HG03108 (cell line): ENCODE measurements at regions not wholly inside any gene's neighbourhood (a gene's known extent, or its start where the extent isn't known, plus 50 kb on each side); places are given as distances from the start of the nearest gene placed in this dataset.

ENCODE experiments used
- ATAC-seq: cut with Tn5 transposase; IDR thresholded peaks from one replicate; pipeline ENCODE4 v1.9.1; 2021; ENCODE audit warnings: moderate library complexity; ENCODE audit not compliant: unreplicated experiment

DNA sequence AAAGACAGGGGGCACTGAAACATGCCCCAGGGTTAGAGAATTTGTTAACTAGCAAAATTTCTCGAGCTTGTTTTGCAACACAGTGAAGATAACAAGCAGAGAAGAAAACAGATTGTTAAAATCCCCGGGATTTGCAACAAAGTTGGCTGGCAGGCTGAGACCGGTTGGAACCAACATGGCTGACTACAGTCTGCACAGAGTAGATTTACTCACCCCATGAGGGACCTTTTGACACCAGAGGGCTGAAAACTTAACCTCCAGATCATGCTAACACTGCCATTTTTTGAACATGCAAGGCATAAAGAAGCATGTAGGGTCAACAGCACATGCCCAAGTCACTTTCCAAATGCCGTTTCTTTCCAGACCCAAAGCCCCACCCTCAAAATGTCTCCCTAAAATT is 95.2 kb upstream of the TMEM26 start:
- ATAC-seq = no peak

DNA sequence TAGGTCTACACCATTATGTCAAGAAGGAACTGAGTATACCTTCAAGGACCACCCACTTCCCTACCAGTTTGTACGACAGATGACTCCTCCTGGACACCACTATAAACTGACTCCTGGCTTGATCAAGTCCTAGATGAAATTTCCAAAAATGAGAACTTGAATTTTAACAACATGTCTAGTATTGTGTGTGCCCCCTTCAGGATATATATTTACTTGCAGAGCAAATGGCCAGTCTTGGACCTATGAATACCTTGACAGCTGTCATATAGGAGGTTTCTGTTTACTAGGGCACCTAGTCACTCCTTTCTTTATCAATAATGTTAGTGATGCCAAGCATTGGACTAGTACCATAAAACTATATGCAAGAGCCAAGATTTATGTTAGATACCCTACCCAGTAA is 94.1 kb upstream of the TMEM26 start:
- no peak for ATAC-seq

DNA sequence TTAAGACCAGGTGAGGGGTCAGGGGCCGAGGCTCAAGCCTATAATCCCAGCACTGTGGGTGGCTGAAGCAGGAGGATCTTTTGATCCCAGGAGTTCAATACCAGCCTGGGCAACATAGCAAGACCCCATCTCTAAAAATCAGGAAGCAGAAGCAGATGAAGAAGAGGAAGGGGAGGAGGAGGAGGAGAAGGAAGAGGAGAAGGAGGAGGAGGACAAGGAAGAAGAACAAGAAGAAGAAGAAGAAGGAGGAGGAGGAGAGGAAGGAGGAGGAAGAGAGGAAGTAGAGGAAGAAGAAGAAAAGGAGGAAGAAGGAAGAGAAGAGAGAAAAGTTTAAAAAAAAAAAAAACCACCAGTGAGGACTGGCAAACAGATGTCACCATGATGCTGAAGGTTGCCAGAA is 92.0 kb upstream of the TMEM26 start:
- ATAC-seq = no peak

DNA sequence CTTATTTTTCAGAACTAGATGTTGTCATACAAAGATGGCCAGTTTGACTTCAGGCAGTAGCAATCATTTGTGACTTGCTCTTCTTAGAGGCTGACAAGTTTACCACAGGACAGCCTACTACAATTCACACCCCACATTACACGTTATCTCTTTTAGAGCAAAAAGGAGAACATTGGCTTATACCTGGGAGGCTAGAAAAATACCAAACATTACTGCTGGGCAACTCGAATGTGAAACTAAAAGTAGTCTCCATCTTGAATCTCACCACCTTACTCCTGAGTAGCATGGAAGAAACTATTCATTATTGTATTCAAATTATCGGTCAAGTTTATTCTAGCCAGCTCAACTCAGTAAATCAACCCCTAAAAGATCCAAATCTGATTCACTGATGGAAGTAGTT is 90.7 kb upstream of the TMEM26 start:
- no peak for ATAC-seq

DNA sequence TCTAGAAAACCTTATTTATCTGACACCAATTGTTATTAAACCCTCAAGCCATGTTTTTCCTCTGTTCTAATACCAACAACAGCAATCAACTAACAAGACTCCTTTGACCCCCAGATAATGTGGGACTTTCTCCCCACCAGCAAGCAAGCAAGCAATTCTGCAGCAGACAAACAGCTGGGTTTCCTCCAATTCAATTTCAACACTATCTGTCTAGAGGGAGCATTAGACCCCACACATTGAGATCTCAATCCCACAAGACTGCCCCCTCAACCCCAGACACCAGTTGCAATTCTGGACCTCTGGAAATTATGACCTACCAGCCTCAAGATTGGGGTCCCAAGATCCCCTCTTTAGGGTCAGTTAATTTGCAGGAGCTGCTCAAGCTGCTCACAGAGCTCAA is 89.4 kb upstream of the TMEM26 start:
- ATAC-seq = no peak

DNA sequence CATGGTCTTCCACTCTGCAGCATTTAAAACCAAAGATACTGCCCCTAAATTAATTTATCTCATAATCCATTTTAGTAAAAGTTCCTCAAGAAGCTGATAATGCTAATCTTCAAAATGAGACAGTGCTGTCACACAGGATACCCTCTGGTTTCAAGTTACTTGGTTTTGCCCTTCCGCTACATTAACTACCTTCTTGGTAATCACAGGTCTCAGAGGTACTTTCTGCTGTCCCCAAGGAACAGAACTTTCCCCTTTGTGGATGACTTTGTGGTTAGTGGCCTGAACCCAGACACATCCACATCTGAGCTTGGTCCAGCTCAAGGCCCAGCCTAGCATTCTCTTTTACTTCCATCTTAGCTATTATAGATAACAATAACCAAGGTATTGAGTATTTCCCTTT is 88.8 kb upstream of the TMEM26 start:
- ATAC-seq = peak; percentile 66

DNA sequence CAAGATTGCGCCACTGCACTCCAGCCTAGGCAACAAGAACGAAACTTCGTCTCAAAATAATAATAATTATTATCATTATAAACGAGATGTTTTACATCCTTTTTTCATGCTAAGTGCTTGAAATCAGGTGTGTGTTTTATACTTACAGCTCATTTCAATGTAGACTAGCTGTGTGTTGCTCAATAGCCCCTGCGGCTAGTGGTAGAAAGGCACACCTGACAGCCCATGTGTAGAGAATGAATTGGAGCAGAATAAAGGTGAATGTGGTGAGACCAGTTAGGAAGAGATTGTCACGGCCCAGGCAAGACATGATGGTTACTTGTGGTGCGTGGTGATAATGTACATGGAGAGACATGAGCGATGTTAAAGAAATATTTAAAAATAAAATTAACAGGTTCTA is 86.7 kb upstream of the TMEM26 start:
- no peak for ATAC-seq

DNA sequence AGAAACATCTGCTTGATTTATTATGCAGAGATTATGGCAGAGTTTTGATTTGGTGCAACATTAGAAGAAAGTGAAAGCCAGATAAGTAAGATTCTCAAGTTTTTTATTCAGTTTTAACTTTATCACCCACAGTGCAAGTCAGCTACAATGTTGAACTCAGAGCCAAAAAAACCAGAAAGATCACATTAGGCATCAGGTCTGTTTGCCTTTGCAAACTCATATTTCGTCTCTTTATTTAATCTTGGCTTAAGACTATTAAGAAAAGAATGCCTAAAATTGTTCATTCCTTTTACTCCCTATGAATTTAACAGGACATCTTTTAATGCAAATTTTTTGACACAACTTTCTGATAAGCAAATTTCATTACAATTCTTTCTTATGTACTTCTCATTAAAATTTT is 76.0 kb upstream of the TMEM26 start:
- ATAC-seq = no peak

DNA sequence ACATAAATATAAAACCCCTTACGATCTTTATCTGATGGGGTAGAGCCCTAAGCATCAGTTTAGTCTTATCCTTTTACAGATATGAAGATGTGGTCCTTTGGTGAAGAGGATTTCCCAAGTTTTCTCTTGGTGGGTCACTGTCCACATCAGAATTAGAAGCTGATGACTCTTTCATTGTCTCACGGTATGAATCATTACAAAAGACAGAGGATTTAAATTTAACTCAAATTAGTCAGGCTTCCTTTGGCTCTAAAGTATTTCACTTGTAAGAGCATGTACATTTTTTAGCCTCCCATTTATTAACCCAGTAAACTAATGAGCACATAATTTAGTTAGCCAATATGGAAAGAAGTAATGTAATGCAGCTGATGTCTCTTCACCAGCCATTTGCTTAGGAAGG is 49.9 kb upstream of the TMEM26 start:
- ATAC-seq = no peak
